ENCODE measurements at regions not wholly inside any gene's neighbourhood (a gene's known extent, or its start where the extent isn't known, plus 50 kb on each side); places are given as distances from the start of the nearest gene placed in this dataset.

- no peak for DNase-seq
Measured at GRCh38 chr2:173783382-173783781, 181.8 kb downstream of the SP3 start.

GRCh38 chr2:173785813-173786212, 179.4 kb downstream of the SP3 start:
- DNase-seq = no peak

GRCh38 chr2:173791502-173791901, 173.7 kb downstream of the SP3 start:
- DNase-seq = no peak

GRCh38 chr2:173792166-173792565, 173.0 kb downstream of the SP3 start:
- DNase-seq = no peak

- DNase-seq = no peak
Measured at GRCh38 chr2:173792741-173793140, 172.4 kb downstream of the SP3 start.

GRCh38 chr2:173793709-173794565, 171.2 kb downstream of the SP3 start:
- no peak for DNase-seq

GRCh38 chr2:173797586-173798263, 167.4 kb downstream of the SP3 start:
- no peak for DNase-seq

- no peak for DNase-seq
Measured at GRCh38 chr2:173802518-173802917, 162.7 kb downstream of the SP3 start.

GRCh38 chr2:173803449-173803848, 161.7 kb downstream of the SP3 start:
- no peak for DNase-seq

GRCh38 chr2:173806761-173807160, 158.4 kb downstream of the SP3 start:
- DNase-seq = no peak

- no peak for DNase-seq
Measured at GRCh38 chr2:173808718-173809117, 156.5 kb downstream of the SP3 start.

- DNase-seq = no peak
Measured at GRCh38 chr2:173812321-173812720, 152.9 kb downstream of the SP3 start.

- DNase-seq = no peak
Measured at GRCh38 chr2:173814306-173814705, 150.9 kb downstream of the SP3 start.

GRCh38 chr2:173815772-173816171, 149.4 kb downstream of the SP3 start:
- no peak for DNase-seq

- no peak for DNase-seq
Measured at GRCh38 chr2:173817582-173817981, 147.6 kb downstream of the SP3 start.

GRCh38 chr2:173818285-173818684, 146.9 kb downstream of the SP3 start:
- DNase-seq = no peak

GRCh38 chr2:173819852-173820251, 145.3 kb downstream of the SP3 start:
- no peak for DNase-seq

- DNase-seq = no peak
Measured at GRCh38 chr2:173821451-173821850, 143.7 kb downstream of the SP3 start.

GRCh38 chr2:173822889-173823542, 142.2 kb downstream of the SP3 start:
- DNase-seq = no peak

GRCh38 chr2:173823543-173823939, 141.6 kb downstream of the SP3 start:
- no peak for DNase-seq

- DNase-seq = no peak
Measured at GRCh38 chr2:173828189-173829142, 136.7 kb downstream of the SP3 start.

GRCh38 chr2:173829727-173830126, 135.4 kb downstream of the SP3 start:
- DNase-seq = no peak

GRCh38 chr2:173830170-173830569, 135.0 kb downstream of the SP3 start:
- no peak for DNase-seq

All from effector CD4-positive, alpha-beta T cell (primary cell).